ENCODE measurements at regions not wholly inside any gene's neighbourhood (a gene's known extent, or its start where the extent isn't known, plus 50 kb on each side); places are given as distances from the start of the nearest gene placed in this dataset.

- TF ChIP-seq CTCF (IDR thresholded peaks at IDR 0.05) (no peak), ZSCAN18 (CRISPR knock-in tag; IDR thresholded peaks at IDR 0.05) (no peak), RELA (CRISPR knock-in tag; IDR thresholded peaks at IDR 0.05; ENCODE audit: borderline replicate concordance) (no peak), USF2 (CRISPR knock-in tag; IDR thresholded peaks at IDR 0.05) (no peak), MAX (CRISPR knock-in tag; IDR thresholded peaks at IDR 0.05) (no peak), ATF1 (CRISPR knock-in tag; IDR thresholded peaks at IDR 0.05) (no peak)
Measured at GRCh38 chr17:74024871-74025531, 178.5 kb upstream of the RPL38 start.
